ENCODE measurements at regions not wholly inside any gene's neighbourhood (a gene's known extent, or its start where the extent isn't known, plus 50 kb on each side); places are given as distances from the start of the nearest gene placed in this dataset.
"Not testable (repeated sequence)": the region's sequence is repeated elsewhere in the genome, so short reads cannot be mapped to it uniquely, and the experiment has no call there.

GRCh38 chr4:3932734-3933133, 166.5 kb downstream of the ADRA2C start:
- not testable (repeated sequence) for DNase-seq (ENCODE audit: low spot score)

GRCh38 chr4:3935406-3935805, 169.2 kb downstream of the ADRA2C start:
- not testable (repeated sequence) for DNase-seq (ENCODE audit: low spot score)

GRCh38 chr4:3936184-3936583, 170.0 kb downstream of the ADRA2C start:
- no peak for DNase-seq (ENCODE audit: low spot score)

- not testable (repeated sequence) for DNase-seq (ENCODE audit: low spot score)
Measured at GRCh38 chr4:3937849-3938562, 171.8 kb downstream of the ADRA2C start.

- not testable (repeated sequence) for DNase-seq (ENCODE audit: low spot score)
Measured at GRCh38 chr4:3938676-3939075, 172.5 kb downstream of the ADRA2C start.

DNA sequence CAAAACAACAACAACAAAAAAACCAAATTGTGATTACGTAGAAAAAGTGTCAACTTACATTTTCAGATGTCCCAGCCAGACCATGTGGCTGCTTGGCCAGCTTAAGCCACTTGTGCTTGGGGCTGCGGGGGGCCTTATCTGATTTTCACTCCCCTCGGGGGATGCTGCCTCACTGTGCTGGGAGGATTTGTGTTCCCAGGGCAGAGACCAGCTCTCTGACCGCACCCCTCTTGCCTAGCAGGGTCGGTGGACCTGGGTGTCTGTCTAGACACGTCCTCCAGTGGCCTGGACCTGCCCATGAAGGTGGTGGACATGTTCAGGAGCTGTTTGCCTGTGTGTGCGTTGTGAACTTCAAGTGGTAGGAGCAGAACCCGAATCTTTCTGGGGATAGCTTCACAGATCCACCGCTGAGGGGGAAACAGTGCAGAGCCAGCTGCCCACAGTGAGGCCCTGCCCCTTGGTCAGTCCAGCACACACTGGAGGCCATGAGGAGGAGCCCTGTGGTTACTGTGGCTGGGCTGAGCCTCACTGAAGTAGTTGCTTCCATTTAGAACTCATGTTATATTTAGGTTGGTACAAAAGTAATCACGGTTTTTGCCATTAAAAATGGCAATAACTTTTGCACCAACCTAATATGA, 173.9 kb downstream of the ADRA2C start:
- DNase-seq (ENCODE audit: low spot score), result not testable (repeated sequence)

GRCh38 chr4:3941735-3942522, 175.7 kb downstream of the ADRA2C start:
- not testable (repeated sequence) for DNase-seq (ENCODE audit: low spot score)

- peak; percentile 20 for DNase-seq (ENCODE audit: low spot score)
Measured at GRCh38 chr4:3942569-3942971, 176.4 kb downstream of the ADRA2C start.

- not testable (repeated sequence) for DNase-seq (ENCODE audit: low spot score)
Measured at GRCh38 chr4:3943051-3943450, 176.9 kb downstream of the ADRA2C start.

DNA sequence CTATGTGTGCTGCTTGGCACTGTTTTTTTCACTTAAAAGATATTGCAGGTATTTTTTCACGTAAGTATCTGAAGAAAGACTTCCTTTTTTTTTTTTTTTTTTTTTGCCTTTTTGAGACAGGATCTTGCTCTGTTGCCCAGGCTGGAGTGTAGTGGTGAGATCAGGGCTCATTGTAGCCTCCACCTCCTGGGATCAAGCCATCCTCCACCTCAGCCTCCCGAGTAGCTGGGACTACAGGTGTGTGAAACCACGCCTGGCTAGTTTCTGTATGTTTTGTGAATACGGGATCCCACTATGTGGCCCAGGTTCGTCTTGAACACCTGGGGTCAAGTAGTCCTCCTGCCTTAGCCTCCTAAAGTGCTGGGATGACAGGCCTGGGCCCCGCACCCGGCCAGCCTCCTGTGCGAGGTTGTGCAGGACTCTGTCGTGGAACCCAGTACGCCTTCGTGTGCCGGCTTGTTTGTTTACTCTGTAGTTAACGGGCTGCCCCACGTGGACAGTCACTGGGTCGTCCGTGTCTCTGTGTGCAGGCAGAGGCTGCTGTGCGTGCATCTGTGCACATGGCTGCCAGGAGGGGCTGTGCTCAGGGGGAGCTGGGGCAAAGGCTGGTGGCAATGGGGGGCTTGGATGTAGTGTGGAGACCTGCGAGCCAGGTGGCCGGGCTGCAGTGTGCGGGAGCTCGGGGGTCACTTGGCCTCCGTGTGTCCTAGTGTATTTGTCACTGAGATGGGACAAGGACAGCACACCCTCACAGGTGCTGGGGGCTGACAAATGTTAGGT, 179.5 kb downstream of the ADRA2C start:
- DNase-seq (ENCODE audit: low spot score), result no peak

DNA sequence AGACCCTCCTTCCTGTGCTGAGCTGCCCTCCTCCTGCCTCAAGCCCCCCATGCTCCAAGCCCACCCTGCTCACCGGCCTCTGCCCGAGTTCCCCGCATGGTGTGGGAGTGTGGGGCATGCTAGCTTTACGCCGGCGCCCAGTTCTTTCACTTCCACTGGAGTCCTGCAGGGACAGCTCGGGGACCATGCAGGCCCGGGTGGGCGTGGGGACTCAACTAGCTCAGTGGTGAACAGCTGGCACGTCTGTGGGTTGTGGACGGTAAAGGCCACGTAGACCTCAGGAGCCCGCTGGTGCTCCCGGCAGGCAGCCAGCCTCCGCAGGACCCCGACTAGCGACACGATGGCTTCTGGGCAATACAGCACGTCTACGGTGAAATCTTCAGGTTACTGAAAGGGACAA, 180.4 kb downstream of the ADRA2C start:
- DNase-seq (ENCODE audit: low spot score), result not testable (repeated sequence)

DNA sequence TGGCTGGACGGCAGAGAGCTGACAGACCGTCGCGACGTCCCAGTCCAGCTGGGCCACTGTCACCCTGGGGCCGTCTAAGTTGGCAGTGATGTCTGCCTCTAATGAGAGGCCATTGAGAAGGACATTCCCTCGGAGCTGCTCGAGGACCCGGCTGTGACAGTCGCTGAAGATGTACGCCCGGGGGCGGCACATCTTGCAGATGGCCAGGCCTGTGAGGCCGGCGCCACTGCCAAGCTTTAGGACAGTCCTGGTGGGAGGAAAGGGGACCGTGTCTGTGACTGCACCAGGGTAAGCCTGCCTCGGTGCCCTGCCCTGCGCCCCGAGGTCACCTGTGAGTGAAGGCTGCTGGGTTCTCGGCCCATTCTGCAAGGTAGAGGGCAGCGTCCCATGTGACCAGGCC, 181.6 kb downstream of the ADRA2C start:
- not testable (repeated sequence) for DNase-seq (ENCODE audit: low spot score)

DNA sequence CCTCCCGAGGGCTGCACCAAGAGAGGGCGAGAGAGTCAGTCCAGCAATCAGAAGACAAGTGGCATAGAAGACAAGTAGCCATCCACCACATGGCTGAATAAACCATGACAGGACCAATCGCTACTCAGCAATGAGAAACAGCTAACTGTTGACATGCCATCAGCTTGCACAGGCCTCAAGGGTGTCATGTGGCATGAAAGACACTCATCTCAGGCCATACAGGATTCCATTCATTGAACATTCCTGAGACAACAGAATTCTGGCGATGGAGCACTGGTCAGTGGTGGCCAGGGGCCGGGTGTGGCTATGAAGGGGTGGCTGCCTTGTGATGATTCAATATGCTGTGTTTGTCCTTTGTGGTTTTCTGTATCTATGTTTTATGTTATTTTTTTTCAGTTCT, 182.0 kb downstream of the ADRA2C start:
- peak; percentile 7 for DNase-seq (ENCODE audit: low spot score)

DNA sequence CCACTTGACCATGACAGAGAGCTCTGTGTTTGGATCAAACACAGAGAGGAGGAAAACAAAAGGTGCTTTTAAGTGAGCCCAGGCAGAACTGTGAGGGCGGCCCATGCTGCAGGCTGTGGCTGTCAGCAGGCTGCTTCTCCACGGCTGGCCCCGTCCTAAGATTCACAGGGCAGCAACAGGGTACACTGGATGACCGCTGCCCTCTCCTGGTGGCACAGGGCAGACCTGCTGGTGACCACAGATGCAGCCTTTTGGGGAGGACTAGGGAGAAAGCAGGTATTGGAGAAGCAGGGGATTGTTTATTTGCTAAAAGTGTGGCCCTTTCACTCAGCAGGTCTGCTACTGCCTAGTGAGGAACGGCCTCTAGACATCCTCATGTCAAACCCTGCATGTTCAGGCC, 183.7 kb downstream of the ADRA2C start:
- peak; percentile 41 for DNase-seq (ENCODE audit: low spot score)

GRCh38 chr4:3952443-3953139, 186.4 kb downstream of the ADRA2C start:
- DNase-seq (ENCODE audit: low spot score), result not testable (repeated sequence)

DNA sequence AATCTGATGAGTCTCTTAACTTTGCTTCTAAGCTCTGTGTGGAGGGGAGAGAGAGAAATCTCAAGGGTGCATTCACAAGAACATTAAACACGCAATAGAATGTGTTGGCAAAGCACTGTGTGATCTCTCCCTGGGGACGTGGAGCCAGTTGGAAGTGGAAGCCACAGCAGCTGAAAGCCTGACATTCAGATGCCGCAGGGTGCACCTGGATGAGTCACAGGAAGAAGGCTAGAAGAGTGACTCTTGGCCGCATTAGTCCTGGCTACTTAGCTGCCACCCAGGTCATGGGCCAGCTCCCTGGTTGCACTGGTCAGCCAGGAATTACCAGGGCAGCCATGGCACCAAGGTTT, 186.9 kb downstream of the ADRA2C start:
- DNase-seq (ENCODE audit: low spot score), result not testable (repeated sequence)

DNA sequence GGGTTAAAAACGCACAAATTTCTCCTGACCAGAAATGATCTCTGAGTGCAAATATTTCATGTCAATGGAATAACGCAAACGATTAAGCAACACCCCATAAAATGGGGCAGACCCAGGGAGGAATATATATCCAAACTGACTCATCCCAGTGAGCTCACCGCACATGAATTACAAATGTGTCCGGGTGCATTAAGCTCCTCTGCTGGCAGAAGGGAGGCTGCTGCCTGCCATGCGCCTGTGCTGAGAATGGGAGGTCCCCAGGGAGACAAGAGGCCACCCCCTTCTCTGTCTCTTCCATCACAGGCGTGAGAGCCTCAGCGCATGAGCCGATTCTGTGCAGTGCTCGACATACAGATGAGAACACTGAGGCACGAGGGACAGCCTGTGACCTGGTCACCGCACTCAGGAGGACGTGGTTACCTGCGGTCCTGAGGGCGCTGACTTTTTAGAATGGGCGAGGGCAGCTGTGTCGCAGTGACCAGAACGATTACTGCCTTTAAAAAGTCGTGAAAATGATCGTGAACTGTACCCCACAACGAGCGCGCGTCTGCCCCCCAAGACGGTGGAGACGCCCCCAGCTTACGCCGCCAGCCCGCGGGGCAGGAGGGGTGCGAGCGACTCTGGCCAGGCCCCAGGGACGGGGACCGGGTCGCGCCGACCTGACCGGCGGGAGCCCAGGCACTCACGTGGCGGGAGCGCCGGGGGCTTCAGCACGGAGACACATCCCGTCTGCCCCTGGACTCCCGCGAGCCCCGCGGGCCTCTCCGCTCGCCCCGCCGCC, 188.5 kb downstream of the ADRA2C start:
- peak; percentile 85 for DNase-seq (ENCODE audit: low spot score)

GRCh38 chr4:3955321-3956164, 189.4 kb downstream of the ADRA2C start:
- DNase-seq (ENCODE audit: low spot score), result peak; percentile 94

GRCh38 chr4:3956165-3956867, 190.1 kb downstream of the ADRA2C start:
- peak; percentile 1 for DNase-seq (ENCODE audit: low spot score)
